Natural killer cell treated with Interleukin-12 subunit alpha and Interleukin-12 subunit beta and Interleukin-15 and Interleukin-18, amount 100 ng/mL, for 72 hours (primary cell): ENCODE measurements at regions not wholly inside any gene's neighbourhood (a gene's known extent, or its start where the extent isn't known, plus 50 kb on each side); places are given as distances from the start of the nearest gene placed in this dataset.

Experiments used
- ATAC-seq, 2 donors: fragments of 150-1000 bp; cut with Tn5 transposase in 1 of 2; sonication (Bioruptor Pico), chemical (Tn5 transposase) in 1 of 2; 2 replicates each; pipeline ENCODE4 v1.10.0; 2021
- DNase-seq: peaks from one replicate; pipeline ENCODE4 v3.0.0; 2022; ENCODE audit warnings: low spot score
- H3K27ac Mint-ChIP-seq, 2 donors: 1 replicate in 1 of 2; 2 replicates in 1 of 2; pipeline ENCODE4 v1.8.0; 2022; ENCODE audit warnings: mixed read lengths in 2 of 2, mild to moderate bottlenecking in 1 of 2, moderate library complexity in 1 of 2
- H3K27me3 Mint-ChIP-seq, 2 donors: 1 replicate in 1 of 2; 2 replicates in 1 of 2; pipeline ENCODE4 v1.8.0; 2022; ENCODE audit warnings: mixed read lengths in 2 of 2
- H3K36me3 Mint-ChIP-seq: one replicate; pipeline ENCODE4 v1.8.0; 2022; ENCODE audit warnings: mixed read lengths
- H3K4me1 Mint-ChIP-seq, 2 donors: 1 replicate in 1 of 2; 2 replicates in 1 of 2; pipeline ENCODE4 v1.8.0; 2022; ENCODE audit warnings: low read depth in 2 of 2, mixed read lengths in 2 of 2, mild to moderate bottlenecking in 1 of 2
- H3K4me3 Mint-ChIP-seq: one replicate; pipeline ENCODE4 v1.8.0; 2022; ENCODE audit warnings: mixed read lengths
- H3K9me3 Mint-ChIP-seq: 2 replicates; pipeline ENCODE4 v1.8.0; 2022; ENCODE audit warnings: mixed read lengths

GRCh38 chr2:160918258-160918657 lies 242.0 kb upstream of the TANK start:
- H3K4me1 Mint-ChIP-seq = no peaks in the 10 kb centered on the region
- peaks cover 6 to 8% of the 10 kb centered on the region in 2 donors for H3K27me3 Mint-ChIP-seq
- DNase-seq (no peak), ATAC-seq (no peak)
- no peaks in the 10 kb centered on the region for H3K36me3 Mint-ChIP-seq
- H3K9me3 Mint-ChIP-seq = no peaks in the 10 kb centered on the region
- H3K4me3 Mint-ChIP-seq = no peak overlapping the region
- no peak overlapping the region for H3K27ac Mint-ChIP-seq

DNA sequence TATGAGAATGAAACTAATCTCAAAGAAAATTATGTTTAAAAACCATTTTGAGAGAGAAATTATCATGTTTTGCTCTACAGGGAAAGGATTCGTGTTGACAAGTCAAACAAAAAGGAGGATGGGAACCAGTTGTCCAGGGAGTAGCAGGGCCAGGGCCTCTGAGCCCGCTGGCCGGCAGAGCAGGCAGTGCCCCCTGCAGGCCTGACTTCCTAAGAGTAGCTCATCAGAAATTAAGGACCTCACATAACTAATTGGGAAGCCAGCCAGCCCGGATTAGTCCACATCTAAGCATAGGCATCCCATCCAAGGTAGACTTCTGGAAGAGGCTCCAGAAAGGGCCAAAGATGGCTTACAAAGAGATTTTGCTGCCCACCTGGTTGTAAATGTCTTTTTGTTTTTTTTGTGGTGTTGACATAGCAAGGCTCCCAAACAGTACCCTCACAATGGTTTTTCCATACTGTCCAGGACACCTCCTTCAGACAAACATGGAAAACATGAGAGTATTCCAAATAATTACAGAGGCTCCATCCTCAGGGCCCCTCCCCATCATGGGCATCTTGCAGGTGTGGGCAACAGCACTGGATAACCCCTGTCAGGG lies 241.2 kb upstream of the TANK start:
- Mint-ChIP-seq H3K27ac (no peak overlapping the region), H3K4me3 (no peak overlapping the region), H3K27me3 (peaks cover 6 to 8% of the 10 kb centered on the region in 2 donors), H3K4me1 (no peaks in the 10 kb centered on the region), H3K9me3 (no peaks in the 10 kb centered on the region), H3K36me3 (no peaks in the 10 kb centered on the region)
- DNase-seq (no peak), ATAC-seq (no peak)

DNA sequence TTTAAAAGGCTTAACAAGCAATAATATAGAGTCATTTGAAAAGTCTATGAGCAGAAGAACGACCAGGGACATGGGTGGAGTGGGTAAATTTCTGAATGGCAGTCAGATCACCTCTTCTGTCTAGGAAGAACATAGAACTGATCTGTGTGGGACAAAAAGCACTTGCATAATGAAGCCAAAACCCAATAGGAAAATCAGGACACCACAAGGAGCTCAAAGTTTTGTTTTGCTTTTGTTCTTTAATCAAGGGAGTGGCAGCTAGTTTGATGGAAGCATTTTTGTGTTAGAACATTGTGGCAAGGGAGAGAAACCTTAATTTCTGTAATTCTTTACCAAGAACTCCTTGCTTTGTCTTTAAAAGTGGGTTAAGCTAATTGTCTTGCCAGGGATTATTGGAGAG lies 240.2 kb upstream of the TANK start:
- no peaks in the 10 kb centered on the region for H3K36me3 Mint-ChIP-seq
- H3K27me3 Mint-ChIP-seq = peaks cover 6 to 8% of the 10 kb centered on the region in 2 donors
- no peaks in the 10 kb centered on the region for H3K9me3 Mint-ChIP-seq
- DNase-seq = no peak
- no peak for ATAC-seq
- H3K4me1 Mint-ChIP-seq = no peaks in the 10 kb centered on the region
- no peak overlapping the region for H3K4me3 Mint-ChIP-seq
- no peak overlapping the region for H3K27ac Mint-ChIP-seq

- no peak for DNase-seq
- Mint-ChIP-seq H3K27ac (no peak overlapping the region), H3K9me3 (no peaks in the 10 kb centered on the region), H3K4me3 (no peak overlapping the region), H3K4me1 (no peaks in the 10 kb centered on the region), H3K36me3 (no peaks in the 10 kb centered on the region), H3K27me3 (peaks cover 3 to 6% of the 10 kb centered on the region in 2 donors)
- no peak for ATAC-seq
Measured at GRCh38 chr2:160920791-160921303, 239.4 kb upstream of the TANK start.

DNA sequence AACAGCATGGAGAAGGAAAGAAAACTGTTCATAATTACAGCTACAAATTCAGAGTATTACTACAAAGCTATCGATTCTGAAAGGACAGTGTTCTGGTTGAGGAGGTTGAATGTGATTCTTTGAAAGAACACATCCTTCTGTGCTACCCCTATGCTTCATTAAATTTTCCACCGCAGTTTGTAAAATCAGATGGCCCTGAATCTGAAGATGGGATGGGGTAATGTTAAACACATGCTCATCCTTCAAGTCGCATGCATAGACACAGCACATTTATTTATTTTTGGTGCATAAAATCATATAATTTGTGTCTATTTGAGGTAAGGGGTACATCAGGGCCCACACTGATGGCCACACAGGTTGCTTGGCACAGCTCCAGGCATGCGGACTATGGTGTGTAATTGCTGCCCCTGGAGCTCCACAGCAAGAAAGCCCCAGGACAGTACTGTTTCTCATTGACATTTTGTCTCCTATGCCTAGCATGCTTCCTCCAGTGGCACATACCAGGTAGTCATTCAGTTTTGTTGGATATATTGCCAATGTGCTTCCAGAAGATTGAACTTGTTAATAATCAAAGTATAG lies 238.8 kb upstream of the TANK start:
- no peaks in the 10 kb centered on the region for H3K9me3 Mint-ChIP-seq
- no peaks in the 10 kb centered on the region for H3K36me3 Mint-ChIP-seq
- no peaks in the 10 kb centered on the region for H3K4me1 Mint-ChIP-seq
- DNase-seq (no peak), ATAC-seq (peak in 1 of 2 donors; percentile 34)
- H3K4me3 Mint-ChIP-seq = no peak overlapping the region
- H3K27ac Mint-ChIP-seq = no peak overlapping the region
- peaks cover 3 to 6% of the 10 kb centered on the region in 2 donors for H3K27me3 Mint-ChIP-seq

DNA sequence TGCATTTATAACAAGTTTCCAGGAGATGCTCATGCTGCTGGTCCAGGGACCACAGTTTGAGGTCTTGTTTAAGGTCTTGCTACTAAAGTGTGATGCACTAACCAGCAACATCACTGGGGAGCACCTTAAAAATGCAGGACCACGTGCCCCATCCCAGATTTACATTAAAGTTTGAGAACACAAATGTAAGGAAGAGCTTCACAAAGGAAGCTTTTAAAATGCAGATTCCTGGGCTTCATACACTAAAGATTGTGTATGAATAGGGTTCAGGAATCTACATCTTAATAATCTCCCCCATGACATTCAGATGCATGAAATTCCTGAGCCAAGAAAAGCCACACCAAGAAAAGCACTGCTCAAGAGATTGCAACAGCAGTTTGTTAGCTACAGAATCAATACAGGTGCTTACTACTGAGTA lies 235.3 kb upstream of the TANK start:
- no peaks in the 10 kb centered on the region for H3K4me1 Mint-ChIP-seq
- no peak for DNase-seq
- H3K36me3 Mint-ChIP-seq = no peaks in the 10 kb centered on the region
- H3K27ac Mint-ChIP-seq = no peak overlapping the region
- H3K9me3 Mint-ChIP-seq = no peaks in the 10 kb centered on the region
- peaks cover 2% of the 10 kb centered on the region in 2 donors for H3K27me3 Mint-ChIP-seq
- H3K4me3 Mint-ChIP-seq = no peak overlapping the region
- ATAC-seq = no peak

DNA sequence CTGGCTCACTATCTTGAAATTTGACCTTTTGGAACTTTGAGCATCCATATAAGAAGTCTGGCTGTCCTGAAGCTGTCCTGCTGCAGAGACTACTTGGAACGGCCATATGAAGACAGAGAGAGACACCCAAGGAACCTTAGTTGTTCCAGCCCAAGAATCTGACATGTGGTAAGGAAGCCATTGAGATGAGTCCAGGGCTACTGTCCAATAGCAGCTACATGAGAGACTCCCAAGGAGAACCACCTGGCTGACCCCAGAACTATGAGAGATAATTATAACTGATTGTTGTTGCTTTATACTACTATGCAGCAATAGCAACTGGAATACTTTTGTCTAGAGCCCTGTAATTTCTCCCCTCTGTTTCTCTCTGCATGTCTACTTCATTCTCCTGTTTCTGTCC lies 234.3 kb upstream of the TANK start:
- no peak overlapping the region for H3K4me3 Mint-ChIP-seq
- no peaks in the 10 kb centered on the region for H3K36me3 Mint-ChIP-seq
- DNase-seq (no peak), ATAC-seq (no peak)
- H3K27ac Mint-ChIP-seq = no peak overlapping the region
- H3K27me3 Mint-ChIP-seq = peaks cover 6 to 8% of the 10 kb centered on the region in 2 donors
- peaks cover 4% of the 10 kb centered on the region for H3K9me3 Mint-ChIP-seq
- no peaks in the 10 kb centered on the region for H3K4me1 Mint-ChIP-seq

DNA sequence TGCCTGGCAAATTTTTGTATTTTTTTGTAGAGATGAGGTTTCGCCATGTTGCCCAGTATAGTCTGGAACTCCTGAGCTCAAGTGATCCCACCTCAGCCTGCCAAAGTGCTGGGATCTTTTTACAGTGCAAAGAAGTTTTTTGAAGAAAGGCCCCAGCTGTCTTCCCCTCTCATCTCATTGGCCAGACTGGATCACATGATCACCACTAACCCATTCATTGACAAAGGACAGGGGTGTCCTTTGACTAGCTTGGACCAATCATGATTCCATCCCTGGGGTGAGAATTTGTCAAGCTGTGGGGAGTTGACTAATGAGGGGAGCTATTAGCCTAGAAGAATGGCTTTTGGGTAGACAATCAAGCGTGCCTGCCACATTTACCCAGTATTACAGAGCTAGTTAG lies 232.9 kb upstream of the TANK start:
- Mint-ChIP-seq H3K36me3 (peaks cover 5% of the 10 kb centered on the region), H3K27me3 (peaks cover 12 to 22% of the 10 kb centered on the region in 2 donors), H3K27ac (no peak overlapping the region), H3K9me3 (peaks cover 4% of the 10 kb centered on the region), H3K4me1 (no peaks in the 10 kb centered on the region), H3K4me3 (no peak overlapping the region)
- no peak for ATAC-seq
- no peak for DNase-seq

DNA sequence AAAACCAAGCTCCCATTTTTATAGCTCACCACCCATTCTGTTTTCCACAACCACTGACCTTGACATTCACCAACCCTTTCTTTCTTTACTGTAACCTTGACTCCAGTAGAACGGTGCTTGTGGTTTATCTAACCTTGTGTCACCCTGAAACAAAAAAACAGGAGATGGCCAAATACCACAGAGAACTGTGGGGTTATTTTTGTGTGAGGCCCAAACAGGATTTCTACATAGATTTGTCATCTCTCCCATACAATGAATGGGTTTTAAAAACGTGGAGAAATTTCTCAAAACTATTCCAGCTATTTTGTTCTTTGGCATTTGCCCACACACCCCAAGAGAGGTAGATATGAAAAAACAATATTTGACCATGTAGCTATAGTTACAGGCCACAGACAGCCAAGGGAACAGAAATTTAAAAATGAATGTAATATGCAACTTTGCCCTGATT lies 231.3 kb upstream of the TANK start:
- no peak overlapping the region for H3K27ac Mint-ChIP-seq
- H3K4me3 Mint-ChIP-seq = no peak overlapping the region
- H3K36me3 Mint-ChIP-seq = peaks cover 5% of the 10 kb centered on the region
- peaks cover 12 to 22% of the 10 kb centered on the region in 2 donors for H3K27me3 Mint-ChIP-seq
- H3K4me1 Mint-ChIP-seq = no peaks in the 10 kb centered on the region
- DNase-seq = no peak
- no peak for ATAC-seq
- H3K9me3 Mint-ChIP-seq = peaks cover 4% of the 10 kb centered on the region

GRCh38 chr2:160931531-160931930 lies 228.7 kb upstream of the TANK start:
- H3K36me3 Mint-ChIP-seq = peaks cover 5% of the 10 kb centered on the region
- DNase-seq (no peak), ATAC-seq (no peak)
- peaks cover 12 to 22% of the 10 kb centered on the region in 2 donors for H3K27me3 Mint-ChIP-seq
- H3K9me3 Mint-ChIP-seq = peaks cover 4% of the 10 kb centered on the region
- H3K4me1 Mint-ChIP-seq = no peaks in the 10 kb centered on the region
- no peak overlapping the region for H3K4me3 Mint-ChIP-seq
- H3K27ac Mint-ChIP-seq = no peak overlapping the region

DNA sequence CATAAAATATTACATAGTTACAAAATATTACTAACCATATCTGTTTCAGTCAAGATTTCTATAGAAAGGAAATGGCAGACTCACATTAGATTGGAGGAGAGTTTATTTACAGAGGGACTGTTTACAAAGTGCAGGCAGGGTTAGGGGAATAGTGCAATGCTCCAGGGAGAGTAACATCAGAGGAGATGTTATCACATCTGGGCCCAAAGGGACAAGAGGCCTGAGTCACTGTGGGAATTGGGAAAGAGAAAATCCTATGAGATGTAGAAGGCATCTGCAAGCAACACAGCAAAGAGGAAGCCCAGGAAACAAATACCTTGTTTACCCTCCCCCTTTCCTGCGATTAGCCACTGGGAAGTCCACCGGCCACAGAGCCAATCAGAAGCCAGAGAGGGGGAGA lies 227.3 kb upstream of the TANK start:
- no peaks in the 10 kb centered on the region for H3K4me1 Mint-ChIP-seq

DNA sequence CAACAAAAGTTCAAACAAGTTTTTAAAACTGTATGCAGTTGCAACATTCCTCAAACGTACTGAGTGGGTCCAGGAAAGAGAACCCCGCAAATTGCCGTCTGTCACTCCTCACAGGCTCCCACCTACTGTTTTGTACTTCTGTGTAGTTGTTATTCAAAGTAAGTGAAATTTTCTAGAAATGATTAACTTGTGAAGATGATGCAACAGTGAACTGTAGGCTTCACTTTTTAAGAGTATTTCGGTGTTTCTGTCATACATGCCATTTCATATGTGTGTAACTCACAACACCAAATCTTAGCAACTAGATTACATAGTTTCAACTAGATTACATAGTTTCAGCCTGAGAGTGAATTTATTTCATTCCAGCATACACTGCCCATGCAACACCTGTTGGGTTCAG lies 226.0 kb upstream of the TANK start:
- Mint-ChIP-seq H3K4me1 (no peaks in the 10 kb centered on the region), H3K36me3 (peaks cover 5% of the 10 kb centered on the region), H3K27ac (no peak overlapping the region), H3K4me3 (no peak overlapping the region), H3K27me3 (peaks cover 19 to 35% of the 10 kb centered on the region in 2 donors), H3K9me3 (peaks cover 4% of the 10 kb centered on the region)
- no peak for ATAC-seq
- no peak for DNase-seq

More for the DNA sequence above, 227.3 kb upstream of the TANK start:
- Mint-ChIP-seq H3K27me3 (peaks cover 19 to 33% of the 10 kb centered on the region in 2 donors), H3K9me3 (peaks cover 4% of the 10 kb centered on the region), H3K36me3 (peaks cover 5% of the 10 kb centered on the region), H3K4me3 (no peak overlapping the region), H3K27ac (no peak overlapping the region)
- no peak for ATAC-seq
- no peak for DNase-seq

- H3K9me3 Mint-ChIP-seq = peaks cover 4% of the 10 kb centered on the region
- DNase-seq (no peak), ATAC-seq (no peak)
- H3K36me3 Mint-ChIP-seq = peaks cover 5% of the 10 kb centered on the region
- H3K4me1 Mint-ChIP-seq = no peaks in the 10 kb centered on the region
- no peak overlapping the region for H3K4me3 Mint-ChIP-seq
- H3K27me3 Mint-ChIP-seq = peaks cover 17 to 33% of the 10 kb centered on the region in 2 donors
- no peak overlapping the region for H3K27ac Mint-ChIP-seq
Measured at GRCh38 chr2:160934991-160935390, 225.2 kb upstream of the TANK start.

- peaks cover 15 to 24% of the 10 kb centered on the region in 2 donors for H3K27me3 Mint-ChIP-seq
- DNase-seq = no peak
- H3K36me3 Mint-ChIP-seq = peaks cover 4% of the 10 kb centered on the region
- no peak for ATAC-seq
- H3K27ac Mint-ChIP-seq = no peak overlapping the region
- H3K9me3 Mint-ChIP-seq = no peaks in the 10 kb centered on the region
- H3K4me3 Mint-ChIP-seq = no peak overlapping the region
- H3K4me1 Mint-ChIP-seq = peaks cover 0 to 2% of the 10 kb centered on the region in 2 donors
Measured at GRCh38 chr2:160936044-160936806, 224.0 kb upstream of the TANK start.
